Keratinocyte (primary cell): ENCODE measurements at regions not wholly inside any gene's neighbourhood (a gene's known extent, or its start where the extent isn't known, plus 50 kb on each side); places are given as distances from the start of the nearest gene placed in this dataset.

Experiments
- DNase-seq: peaks from one replicate; pipeline ENCODE4 v3.0.0-alpha.2; 2011; ENCODE audit warnings: low read depth, missing footprints, low spot score
- FAIRE-seq: peaks from 2 replicates; lab custom pipeline; 2011; peaks lifted over from hg19 to GRCh38; lab: Jason Lieb, UNC
- H2AFZ ChIP-seq: 2 replicates; pipeline ENCODE4 v1.6.0; 2012; ENCODE audit warnings: low read length, control low read depth, inconsistent platforms; ENCODE audit not compliant: control insufficient read depth
- H3K27ac ChIP-seq: 2 replicates; pipeline ENCODE4 v1.5.1; 2011; ENCODE audit warnings: low read length; ENCODE audit not compliant: control insufficient read depth, insufficient read depth
- H3K27me3 ChIP-seq: 3 replicates; pipeline ENCODE4 v1.6.0; 2011; ENCODE audit warnings: low read length; ENCODE audit not compliant: control insufficient read depth, insufficient read depth; ENCODE audit errors: extremely low read depth
- H3K36me3 ChIP-seq, 2 experiments: 2 replicates in 1 of 2; 3 replicates in 1 of 2; pipeline ENCODE4 v1.5.1; 2011; ENCODE audit warnings: low read length in 2 of 2, mild to moderate bottlenecking in 1 of 2; ENCODE audit not compliant: control insufficient read depth in 2 of 2, insufficient read depth in 2 of 2; ENCODE audit errors: extremely low read depth in 1 of 2
- H3K4me1 ChIP-seq: 3 replicates; pipeline ENCODE4 v1.5.1; 2011; ENCODE audit warnings: low read length; ENCODE audit not compliant: control insufficient read depth, insufficient read depth; ENCODE audit errors: extremely low read depth
- H3K4me2 ChIP-seq: 3 replicates; pipeline ENCODE4 v1.6.0; 2011; ENCODE audit warnings: low read depth, low read length; ENCODE audit not compliant: control insufficient read depth, insufficient read depth; ENCODE audit errors: extremely low read depth
- H3K4me3 ChIP-seq, 3 experiments: fragments of 200-600 bp in 1 of 3; sonication (generic) in 1 of 3; 2 replicates in 2 of 3; 3 replicates in 1 of 3; pipeline ENCODE4 v1.5.1; 2011 to 2016; ENCODE audit warnings: low read length in 3 of 3, mild to moderate bottlenecking in 3 of 3, control low read depth in 2 of 3, inconsistent platforms in 1 of 3, low read depth in 1 of 3, mixed read lengths in 1 of 3, mixed run types in 1 of 3, moderate library complexity in 1 of 3; ENCODE audit not compliant: control insufficient read depth in 2 of 3, insufficient read depth in 2 of 3; ENCODE audit errors: extremely low read depth in 1 of 3
- H3K79me2 ChIP-seq: 2 replicates; pipeline ENCODE4 v1.6.0; 2012; ENCODE audit warnings: low read length; ENCODE audit not compliant: control insufficient read depth, insufficient read depth
- H3K9ac ChIP-seq: 3 replicates; pipeline ENCODE4 v1.6.0; 2011; ENCODE audit warnings: low read length; ENCODE audit not compliant: control insufficient read depth, insufficient read depth; ENCODE audit errors: extremely low read depth
- H3K9me1 ChIP-seq: 3 replicates; pipeline ENCODE4 v1.6.0; 2011; ENCODE audit warnings: low read length; ENCODE audit not compliant: control insufficient read depth, insufficient read depth; ENCODE audit errors: extremely low read depth
- H3K9me3 ChIP-seq: 2 replicates; pipeline ENCODE4 v1.5.1; 2012; ENCODE audit warnings: low read depth, low read length; ENCODE audit not compliant: control insufficient read depth
- H4K20me1 ChIP-seq: 3 replicates; pipeline ENCODE4 v1.6.0; 2011; ENCODE audit warnings: low read length; ENCODE audit not compliant: control insufficient read depth, insufficient read depth; ENCODE audit errors: extremely low read depth
- EZH2 ChIP-seq: IDR thresholded peaks from one replicate; pipeline ENCODE4 v1.6.1; 2012; ENCODE audit warnings: inconsistent platforms, mild to moderate bottlenecking, low read length, moderate library complexity
- dilution Hi-C: fragments of 300-500 bp; cut with MboI; formaldehyde crosslinking; loops from one replicate; pipeline ENCODE4 v1.7.0; 2020; ENCODE audit warnings: low sequenced_read_pairs; ENCODE audit not compliant: extremely low pct_ligation_motif_present
- TF ChIP-seq, protein P1 (sequence below), 3 experiments: IDR thresholded peaks in 1 of 3; conservative IDR thresholded peaks in 1 of 3; optimal IDR thresholded peaks in 1 of 3; 2 replicates in 2 of 3; 3 replicates in 1 of 3; pipeline versions ENCODE3 to v1.5.1; 2011; ENCODE audit warnings: low read length in 3 of 3, mild to moderate bottlenecking in 3 of 3, moderate library complexity in 2 of 3, control low read depth in 1 of 3, inconsistent platforms in 1 of 3; ENCODE audit not compliant: insufficient read depth in 2 of 3; ENCODE audit errors: extremely low read depth in 1 of 3

DNA sequence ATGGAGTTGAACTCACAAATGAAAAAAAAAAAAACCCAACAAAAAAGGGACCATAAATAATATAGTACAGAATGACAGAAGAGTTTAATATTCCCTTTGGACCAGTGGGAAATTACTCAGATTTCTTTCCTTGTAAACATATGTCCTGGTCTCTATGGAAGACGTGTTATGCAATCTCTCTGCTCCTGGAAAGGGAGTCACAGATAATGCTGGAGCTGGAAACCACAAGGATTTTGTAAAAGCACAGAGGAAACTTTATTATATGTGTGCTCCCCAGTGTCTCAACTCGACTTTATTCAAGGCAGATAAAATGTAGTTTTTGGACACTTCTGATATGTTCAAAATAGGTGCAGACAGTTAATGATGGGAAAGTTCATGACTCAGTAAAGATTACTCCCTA is 88.1 kb upstream of the ZFP64 start:
- Histone ChIP-seq H4K20me1 (no peaks in the 10 kb centered on the region), H3K4me3 (no peak overlapping the region), H3K9me3 (no peaks in the 10 kb centered on the region), H3K9ac (no peak overlapping the region), H2AFZ (no peak overlapping the region), H3K4me1 (no peaks in the 10 kb centered on the region), H3K36me3 (no peaks in the 10 kb centered on the region), H3K9me1 (no peaks in the 10 kb centered on the region), H3K4me2 (no peak overlapping the region), H3K27ac (no peak overlapping the region), H3K79me2 (no peaks in the 10 kb centered on the region), H3K27me3 (no peaks in the 10 kb centered on the region)
- DNase-seq (no peak), FAIRE-seq (no peak)
- dilution Hi-C loops, result no loop called here
- TF ChIP-seq EZH2, result no peak
- TF ChIP-seq, protein P1, sequence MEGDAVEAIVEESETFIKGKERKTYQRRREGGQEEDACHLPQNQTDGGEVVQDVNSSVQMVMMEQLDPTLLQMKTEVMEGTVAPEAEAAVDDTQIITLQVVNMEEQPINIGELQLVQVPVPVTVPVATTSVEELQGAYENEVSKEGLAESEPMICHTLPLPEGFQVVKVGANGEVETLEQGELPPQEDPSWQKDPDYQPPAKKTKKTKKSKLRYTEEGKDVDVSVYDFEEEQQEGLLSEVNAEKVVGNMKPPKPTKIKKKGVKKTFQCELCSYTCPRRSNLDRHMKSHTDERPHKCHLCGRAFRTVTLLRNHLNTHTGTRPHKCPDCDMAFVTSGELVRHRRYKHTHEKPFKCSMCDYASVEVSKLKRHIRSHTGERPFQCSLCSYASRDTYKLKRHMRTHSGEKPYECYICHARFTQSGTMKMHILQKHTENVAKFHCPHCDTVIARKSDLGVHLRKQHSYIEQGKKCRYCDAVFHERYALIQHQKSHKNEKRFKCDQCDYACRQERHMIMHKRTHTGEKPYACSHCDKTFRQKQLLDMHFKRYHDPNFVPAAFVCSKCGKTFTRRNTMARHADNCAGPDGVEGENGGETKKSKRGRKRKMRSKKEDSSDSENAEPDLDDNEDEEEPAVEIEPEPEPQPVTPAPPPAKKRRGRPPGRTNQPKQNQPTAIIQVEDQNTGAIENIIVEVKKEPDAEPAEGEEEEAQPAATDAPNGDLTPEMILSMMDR (optimal IDR thresholded peaks at IDR 0.05 in 1 of 3, IDR thresholded peaks at IDR 0.05 in 1 of 3, conservative IDR thresholded peaks at IDR 0.05 in 1 of 3; ENCODE audit: extremely low read depth in 1 of 3, insufficient read depth in 2 of 3, low read length in 3 of 3), result no peak

DNA sequence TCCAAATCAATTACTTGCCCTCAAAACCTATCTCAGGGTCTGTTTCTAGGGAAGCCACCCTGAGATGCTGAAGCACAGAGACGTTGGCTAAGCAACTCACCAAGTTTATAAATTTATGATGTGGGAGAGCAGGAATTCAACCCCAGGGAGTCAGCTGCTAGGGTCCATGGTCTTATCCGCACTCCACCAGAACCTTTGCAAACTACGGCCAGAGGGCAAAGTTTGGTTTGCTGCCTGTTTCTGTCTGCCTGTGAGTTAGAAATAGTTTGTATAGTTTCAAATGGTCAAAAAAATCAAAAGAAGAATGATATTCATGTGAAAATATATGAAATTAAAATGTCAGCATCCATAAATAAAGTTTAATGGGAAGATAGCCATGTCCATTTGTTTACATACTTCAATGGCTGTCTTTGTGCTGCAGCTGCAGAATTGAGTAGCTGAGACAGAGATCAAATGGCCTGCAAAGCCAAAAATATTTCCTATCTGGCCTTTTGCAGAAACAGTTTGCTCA is 83.7 kb upstream of the ZFP64 start:
- Histone ChIP-seq H3K9ac (no peak overlapping the region), H3K79me2 (no peaks in the 10 kb centered on the region), H3K9me1 (no peaks in the 10 kb centered on the region), H3K4me3 (no peak overlapping the region), H3K27ac (no peak overlapping the region), H3K36me3 (no peaks in the 10 kb centered on the region), H3K4me1 (no peaks in the 10 kb centered on the region), H3K9me3 (no peaks in the 10 kb centered on the region), H3K27me3 (no peaks in the 10 kb centered on the region), H4K20me1 (no peaks in the 10 kb centered on the region), H2AFZ (no peak overlapping the region), H3K4me2 (no peak overlapping the region)
- TF ChIP-seq EZH2, result no peak
- TF ChIP-seq, protein P1 (optimal IDR thresholded peaks at IDR 0.05 in 1 of 3, IDR thresholded peaks at IDR 0.05 in 1 of 3, conservative IDR thresholded peaks at IDR 0.05 in 1 of 3; ENCODE audit: extremely low read depth in 1 of 3, insufficient read depth in 2 of 3, low read length in 3 of 3), result no peak
- no peak for DNase-seq
- FAIRE-seq, result no peak
- dilution Hi-C loops, result no loop called here
